ENCODE measurements at regions not wholly inside any gene's neighbourhood (a gene's known extent, or its start where the extent isn't known, plus 50 kb on each side); places are given as distances from the start of the nearest gene placed in this dataset.

- TF ChIP-seq, protein P1, sequence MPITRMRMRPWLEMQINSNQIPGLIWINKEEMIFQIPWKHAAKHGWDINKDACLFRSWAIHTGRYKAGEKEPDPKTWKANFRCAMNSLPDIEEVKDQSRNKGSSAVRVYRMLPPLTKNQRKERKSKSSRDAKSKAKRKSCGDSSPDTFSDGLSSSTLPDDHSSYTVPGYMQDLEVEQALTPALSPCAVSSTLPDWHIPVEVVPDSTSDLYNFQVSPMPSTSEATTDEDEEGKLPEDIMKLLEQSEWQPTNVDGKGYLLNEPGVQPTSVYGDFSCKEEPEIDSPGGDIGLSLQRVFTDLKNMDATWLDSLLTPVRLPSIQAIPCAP (CRISPR knock-in tag; IDR thresholded peaks at IDR 0.05): no peak
- TF ChIP-seq E2F4 (CRISPR knock-in tag; IDR thresholded peaks at IDR 0.05; ENCODE audit: borderline replicate concordance, low read depth) (no peak), MXD4 (CRISPR knock-in tag; IDR thresholded peaks at IDR 0.05; ENCODE audit: borderline replicate concordance) (no peak)
- TF ChIP-seq, protein P2, sequence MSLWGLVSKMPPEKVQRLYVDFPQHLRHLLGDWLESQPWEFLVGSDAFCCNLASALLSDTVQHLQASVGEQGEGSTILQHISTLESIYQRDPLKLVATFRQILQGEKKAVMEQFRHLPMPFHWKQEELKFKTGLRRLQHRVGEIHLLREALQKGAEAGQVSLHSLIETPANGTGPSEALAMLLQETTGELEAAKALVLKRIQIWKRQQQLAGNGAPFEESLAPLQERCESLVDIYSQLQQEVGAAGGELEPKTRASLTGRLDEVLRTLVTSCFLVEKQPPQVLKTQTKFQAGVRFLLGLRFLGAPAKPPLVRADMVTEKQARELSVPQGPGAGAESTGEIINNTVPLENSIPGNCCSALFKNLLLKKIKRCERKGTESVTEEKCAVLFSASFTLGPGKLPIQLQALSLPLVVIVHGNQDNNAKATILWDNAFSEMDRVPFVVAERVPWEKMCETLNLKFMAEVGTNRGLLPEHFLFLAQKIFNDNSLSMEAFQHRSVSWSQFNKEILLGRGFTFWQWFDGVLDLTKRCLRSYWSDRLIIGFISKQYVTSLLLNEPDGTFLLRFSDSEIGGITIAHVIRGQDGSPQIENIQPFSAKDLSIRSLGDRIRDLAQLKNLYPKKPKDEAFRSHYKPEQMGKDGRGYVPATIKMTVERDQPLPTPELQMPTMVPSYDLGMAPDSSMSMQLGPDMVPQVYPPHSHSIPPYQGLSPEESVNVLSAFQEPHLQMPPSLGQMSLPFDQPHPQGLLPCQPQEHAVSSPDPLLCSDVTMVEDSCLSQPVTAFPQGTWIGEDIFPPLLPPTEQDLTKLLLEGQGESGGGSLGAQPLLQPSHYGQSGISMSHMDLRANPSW (CRISPR knock-in tag; conservative IDR thresholded peaks at IDR 0.05; ENCODE audit: low read depth): no peak
These were observed 450.9 kb upstream of the HS6ST1 start (continued) for GRCh38 chr2:128769457-128770142.

GRCh38 chr2:128770143-128771085 is 451.7 kb upstream of the HS6ST1 start:
- ChIA-PET POLR2A (no interaction called here), CTCF (interaction anchor here (0.6 kb wide), 2 partner anchors 15 to 34 kb away, joined by 3 read pairs; no protein-coding TSS in a partner anchor)
- DNase-seq (ENCODE audit: low spot score) (no peak), ATAC-seq (no peak)
- Mint-ChIP-seq H3K36me3 (no peaks in the 10 kb centered on the region), H3K4me1 (peaks cover 13% of the 10 kb centered on the region), H3K27me3 (ENCODE audit: low read depth) (no peaks in the 10 kb centered on the region), H3K4me3 (no peak overlapping the region), H3K27ac (no peak overlapping the region), H3K9me3 (no peaks in the 10 kb centered on the region)
- TF ChIP-seq FOXK1 (CRISPR knock-in tag; IDR thresholded peaks at IDR 0.05) (no peak), OVOL2 (CRISPR knock-in tag; IDR thresholded peaks at IDR 0.05; ENCODE audit: borderline replicate concordance) (no peak), KAT7 (CRISPR knock-in tag; IDR thresholded peaks at IDR 0.05; ENCODE audit: borderline replicate concordance) (no peak), SMAD4 (CRISPR knock-in tag; IDR thresholded peaks at IDR 0.05) (no peak), ZNF416 (CRISPR knock-in tag; IDR thresholded peaks at IDR 0.05) (no peak), E2F4 (CRISPR knock-in tag; IDR thresholded peaks at IDR 0.05; ENCODE audit: borderline replicate concordance, low read depth) (no peak), AFF4 (CRISPR knock-in tag; IDR thresholded peaks at IDR 0.05; ENCODE audit: borderline replicate concordance) (no peak), USF2 (CRISPR knock-in tag; IDR thresholded peaks at IDR 0.05) (no peak), TCF7 (CRISPR knock-in tag; IDR thresholded peaks at IDR 0.05; ENCODE audit: low read depth) (no peak), NR3C1 (CRISPR knock-in tag; conservative IDR thresholded peaks at IDR 0.05; ENCODE audit: low read depth) (no peak), CREM (CRISPR knock-in tag; IDR thresholded peaks at IDR 0.05) (no peak), JAZF1 (CRISPR knock-in tag; IDR thresholded peaks at IDR 0.05) (no peak)
- TF ChIP-seq, protein P3, sequence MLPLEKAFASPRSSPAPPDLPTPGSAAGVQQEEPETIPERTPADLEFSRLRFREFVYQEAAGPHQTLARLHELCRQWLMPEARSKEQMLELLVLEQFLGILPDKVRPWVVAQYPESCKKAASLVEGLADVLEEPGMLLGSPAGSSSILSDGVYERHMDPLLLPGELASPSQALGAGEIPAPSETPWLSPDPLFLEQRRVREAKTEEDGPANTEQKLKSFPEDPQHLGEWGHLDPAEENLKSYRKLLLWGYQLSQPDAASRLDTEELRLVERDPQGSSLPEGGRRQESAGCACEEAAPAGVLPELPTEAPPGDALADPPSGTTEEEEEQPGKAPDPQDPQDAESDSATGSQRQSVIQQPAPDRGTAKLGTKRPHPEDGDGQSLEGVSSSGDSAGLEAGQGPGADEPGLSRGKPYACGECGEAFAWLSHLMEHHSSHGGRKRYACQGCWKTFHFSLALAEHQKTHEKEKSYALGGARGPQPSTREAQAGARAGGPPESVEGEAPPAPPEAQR (CRISPR knock-in tag; IDR thresholded peaks at IDR 0.05): no peak
- TF ChIP-seq, protein P4, sequence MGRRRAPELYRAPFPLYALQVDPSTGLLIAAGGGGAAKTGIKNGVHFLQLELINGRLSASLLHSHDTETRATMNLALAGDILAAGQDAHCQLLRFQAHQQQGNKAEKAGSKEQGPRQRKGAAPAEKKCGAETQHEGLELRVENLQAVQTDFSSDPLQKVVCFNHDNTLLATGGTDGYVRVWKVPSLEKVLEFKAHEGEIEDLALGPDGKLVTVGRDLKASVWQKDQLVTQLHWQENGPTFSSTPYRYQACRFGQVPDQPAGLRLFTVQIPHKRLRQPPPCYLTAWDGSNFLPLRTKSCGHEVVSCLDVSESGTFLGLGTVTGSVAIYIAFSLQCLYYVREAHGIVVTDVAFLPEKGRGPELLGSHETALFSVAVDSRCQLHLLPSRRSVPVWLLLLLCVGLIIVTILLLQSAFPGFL (CRISPR knock-in tag; IDR thresholded peaks at IDR 0.05; ENCODE audit: borderline replicate concordance): no peak
